Esophagus muscularis mucosa (tissue), 4 donors: ENCODE measurements at regions not wholly inside any gene's neighbourhood (a gene's known extent, or its start where the extent isn't known, plus 50 kb on each side); places are given as distances from the start of the nearest gene placed in this dataset.

Experiments
- DNase-seq: peaks from one replicate; pipeline ENCODE4 v3.0.0-alpha.2; 2017; ENCODE audit errors: extremely low spot score
- H3K27ac ChIP-seq, 4 donors: fragments of 200-600 bp; sonication (generic); replicated peaks in 1 of 4; 1 replicate in 3 of 4; 2 replicates in 1 of 4; pipeline ENCODE4 v1.5.1; 2016 to 2019; ENCODE audit warnings: mild to moderate bottlenecking in 1 of 4
- H3K27me3 ChIP-seq, 4 donors: fragments of 200-600 bp; sonication (generic); one replicate each; pipeline versions ENCODE4 v1.5.1 to v1.6.0; 2016 to 2019
- H3K36me3 ChIP-seq, 4 donors: fragments of 200-600 bp; sonication (generic); one replicate each; pipeline ENCODE4 v1.5.1; 2016 to 2019
- H3K4me1 ChIP-seq, 4 donors: fragments of 200-600 bp; sonication (generic); one replicate each; pipeline ENCODE4 v1.5.1; 2016 to 2019
- H3K4me3 ChIP-seq, 4 donors: fragments of 200-600 bp; sonication (generic); 1 replicate in 2 of 4; 2 replicates in 2 of 4; pipeline ENCODE4 v1.5.1; 2016 to 2019; ENCODE audit warnings: mild to moderate bottlenecking in 4 of 4, moderate library complexity in 1 of 4
- H3K9me3 ChIP-seq, 4 donors: fragments of 200-600 bp; sonication (generic); 1 replicate in 3 of 4; 2 replicates in 1 of 4; pipeline ENCODE4 v1.5.1; 2016 to 2019
- CTCF ChIP-seq, 3 experiments: fragments of 200-600 bp in 2 of 3; fragments of 450-650 bp in 1 of 3; sonication (generic) in 2 of 3; IDR thresholded peaks; one replicate each; pipeline ENCODE4 v1.5.1; 2017 to 2019; ENCODE audit warnings: antibody characterized with exemption in 3 of 3, mild to moderate bottlenecking in 2 of 3, moderate library complexity in 1 of 3
- EP300 ChIP-seq: sonication (generic); formaldehyde crosslinking; IDR thresholded peaks from one replicate; pipeline ENCODE4 v1.6.1; 2017; ENCODE audit warnings: antibody characterized with exemption
- POLR2A ChIP-seq: fragments of 450-650 bp; IDR thresholded peaks from one replicate; pipeline ENCODE4 v1.6.1; 2017; ENCODE audit warnings: antibody characterized with exemption, moderate library complexity, mild to moderate bottlenecking, low read depth
- POLR2AphosphoS5 ChIP-seq, 2 donors: sonication (generic); formaldehyde crosslinking; IDR thresholded peaks; one replicate each; pipeline ENCODE4 v1.6.1; 2017; ENCODE audit warnings: antibody characterized with exemption in 2 of 2
- WGBS: methylation state at CpG from one replicate; pipeline ENCODE4 v1.1.5; 2018; 5-methylcytosine and 5-hydroxymethylcytosine counted together
- intact Hi-C: fragments of 100-400 bp; cut with DNase I; formaldehyde crosslinking; loops from one replicate; pipeline ENCODE4 v1.15.1; 2023

DNA sequence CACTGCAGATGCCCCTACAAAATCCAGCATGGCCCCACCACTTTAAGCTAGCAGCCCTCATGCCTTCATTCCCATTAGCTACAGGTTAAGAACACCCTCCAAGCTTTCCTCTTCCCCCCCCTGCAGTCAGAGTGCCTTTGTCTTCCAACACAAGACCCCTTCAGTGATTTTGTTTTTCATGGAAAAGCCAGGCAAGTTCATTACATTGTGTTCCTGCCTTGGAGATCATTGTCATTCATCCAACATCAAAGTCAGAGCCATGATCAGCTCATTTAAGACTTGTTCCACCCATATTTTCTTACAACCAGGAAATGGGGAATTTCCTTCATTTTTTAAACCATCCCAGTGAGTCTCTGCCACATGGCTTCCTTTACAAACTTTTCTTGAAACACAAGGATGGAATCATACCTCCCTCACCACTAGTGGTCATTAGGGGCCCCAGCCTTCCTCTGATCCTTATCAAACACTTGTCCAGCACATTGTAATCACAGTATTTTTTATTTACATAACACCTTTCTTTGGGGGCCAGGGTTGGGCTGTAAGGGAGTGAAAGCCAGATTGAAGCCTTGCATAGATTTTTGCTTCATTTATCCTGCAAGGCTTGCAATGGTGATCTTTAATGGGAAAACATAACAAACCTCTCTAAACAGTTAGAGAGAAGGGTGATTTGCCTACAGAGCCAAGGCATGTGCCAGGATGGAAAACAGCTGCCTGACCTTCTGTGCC lies 765.3 kb downstream of the MED13L start:
- TF ChIP-seq POLR2A (no peak), POLR2AphosphoS5 (IDR thresholded peaks at IDR 0.05) (no peak), CTCF (IDR thresholded peaks at IDR 0.05) (no peak), EP300 (no peak)
- no peak for DNase-seq
- Histone ChIP-seq H3K9me3 (peaks cover 0 to 28% (median 14%) of the 10 kb centered on the region in 4 donors), H3K27me3 (peaks cover 0 to 24% (median 0%) of the 10 kb centered on the region in 4 donors), H3K27ac (no peak overlapping the region), H3K36me3 (no peaks in the 10 kb centered on the region), H3K4me3 (no peak overlapping the region), H3K4me1 (peaks cover 0 to 4% (median 2%) of the 10 kb centered on the region in 4 donors)
- intact Hi-C loops: no loop called here

GRCh38 chr12:115511305-115511704 lies 766.2 kb downstream of the MED13L start:
- peaks cover 0 to 4% (median 2%) of the 10 kb centered on the region in 4 donors for H3K4me1 ChIP-seq
- no peak overlapping the region for H3K4me3 ChIP-seq
- WGBS: 93% methylated on average over 2 of the region's 2 CpGs
- no peak for DNase-seq
- intact Hi-C loops: no loop called here
- H3K36me3 ChIP-seq: no peaks in the 10 kb centered on the region
- peaks cover 0 to 19% (median 10%) of the 10 kb centered on the region in 4 donors for H3K9me3 ChIP-seq
- peaks cover 0 to 24% (median 0%) of the 10 kb centered on the region in 4 donors for H3K27me3 ChIP-seq
- H3K27ac ChIP-seq: no peak overlapping the region
- TF ChIP-seq EP300 (no peak), POLR2A (no peak), CTCF (IDR thresholded peaks at IDR 0.05) (no peak), POLR2AphosphoS5 (IDR thresholded peaks at IDR 0.05) (no peak)

DNA sequence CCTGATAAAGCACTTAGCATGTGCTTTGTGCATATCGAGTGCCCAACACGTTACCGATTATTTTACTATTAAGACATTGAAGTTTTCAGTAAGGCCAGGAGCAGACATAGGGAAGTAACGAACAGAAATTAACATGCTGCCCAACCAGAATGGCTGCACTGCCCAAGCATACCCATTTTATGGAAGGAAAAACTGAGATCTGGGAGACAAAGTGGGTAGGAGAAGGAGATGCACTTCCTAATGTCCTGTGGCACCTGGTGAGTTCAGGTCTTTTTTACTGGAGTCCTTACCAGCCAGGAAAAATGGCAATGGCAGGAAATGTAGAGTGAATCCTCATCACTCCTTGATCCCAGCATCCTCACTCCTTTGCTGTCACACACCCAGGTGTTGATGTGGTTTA lies 768.5 kb downstream of the MED13L start:
- Histone ChIP-seq H3K36me3 (no peaks in the 10 kb centered on the region), H3K4me3 (no peak overlapping the region), H3K4me1 (peaks cover 0 to 4% (median 4%) of the 10 kb centered on the region in 4 donors), H3K9me3 (peaks cover 0 to 16% (median 10%) of the 10 kb centered on the region in 4 donors), H3K27me3 (peaks cover 0 to 12% (median 0%) of the 10 kb centered on the region in 4 donors), H3K27ac (no peak overlapping the region)
- TF ChIP-seq POLR2A (no peak), POLR2AphosphoS5 (IDR thresholded peaks at IDR 0.05) (no peak), EP300 (no peak), CTCF (IDR thresholded peaks at IDR 0.05) (no peak)
- intact Hi-C loops: no loop called here
- no peak for DNase-seq
- WGBS: 92% methylated on average over 4 of the region's 4 CpGs

DNA sequence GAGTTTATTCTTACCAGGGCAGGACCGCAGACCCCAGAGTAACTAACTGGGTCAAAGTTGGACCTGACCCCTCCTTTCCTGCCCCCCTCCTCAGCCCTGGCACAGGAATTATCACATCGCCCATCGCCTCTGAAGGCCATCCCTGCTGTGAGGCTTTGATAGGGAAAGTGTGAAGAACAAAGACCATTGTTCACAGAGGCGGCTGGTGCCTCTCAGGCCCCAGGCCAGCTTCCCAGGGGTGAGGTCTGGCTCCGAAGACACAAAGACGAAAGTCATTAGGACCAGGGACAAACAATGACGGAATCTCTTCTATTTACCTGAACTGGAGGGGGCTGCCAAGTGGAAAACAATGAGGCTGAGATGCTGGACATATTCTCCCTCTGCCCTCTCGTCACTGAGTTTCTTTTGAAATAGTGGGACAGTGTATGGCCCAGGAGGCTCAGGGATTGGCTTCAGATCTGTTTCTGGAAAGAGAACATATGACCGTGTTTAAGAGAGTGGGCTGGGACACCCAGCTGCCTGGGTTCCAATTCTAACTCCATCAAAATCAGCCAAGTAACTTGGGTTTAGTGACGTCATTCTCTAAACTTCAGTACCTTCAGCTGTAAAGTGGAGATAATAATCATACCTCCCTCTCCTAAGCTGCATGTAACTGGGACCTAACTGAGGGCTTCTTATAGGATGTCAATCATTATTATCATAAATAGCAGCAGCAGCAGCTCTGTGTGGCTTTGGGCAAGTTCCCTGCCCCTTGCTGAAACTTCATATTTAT lies 769.4 kb downstream of the MED13L start:
- Histone ChIP-seq H3K27me3 (peaks cover 0 to 12% (median 0%) of the 10 kb centered on the region in 4 donors), H3K9me3 (peaks cover 0 to 8% (median 6%) of the 10 kb centered on the region in 4 donors), H3K4me1 (peaks cover 0 to 4% (median 4%) of the 10 kb centered on the region in 4 donors), H3K27ac (no peak overlapping the region), H3K36me3 (no peaks in the 10 kb centered on the region), H3K4me3 (no peak overlapping the region)
- TF ChIP-seq POLR2AphosphoS5 (IDR thresholded peaks at IDR 0.05): no peak
- TF ChIP-seq CTCF (IDR thresholded peaks at IDR 0.05): no peak
- no peak for TF ChIP-seq POLR2A
- no peak for TF ChIP-seq EP300
- DNase-seq: no peak
- 66% methylated on average over 10 of the region's 10 CpGs for WGBS
- intact Hi-C loops: no loop called here
